ENCODE measurements at regions not wholly inside any gene's neighbourhood (a gene's known extent, or its start where the extent isn't known, plus 50 kb on each side); places are given as distances from the start of the nearest gene placed in this dataset.

DNA sequence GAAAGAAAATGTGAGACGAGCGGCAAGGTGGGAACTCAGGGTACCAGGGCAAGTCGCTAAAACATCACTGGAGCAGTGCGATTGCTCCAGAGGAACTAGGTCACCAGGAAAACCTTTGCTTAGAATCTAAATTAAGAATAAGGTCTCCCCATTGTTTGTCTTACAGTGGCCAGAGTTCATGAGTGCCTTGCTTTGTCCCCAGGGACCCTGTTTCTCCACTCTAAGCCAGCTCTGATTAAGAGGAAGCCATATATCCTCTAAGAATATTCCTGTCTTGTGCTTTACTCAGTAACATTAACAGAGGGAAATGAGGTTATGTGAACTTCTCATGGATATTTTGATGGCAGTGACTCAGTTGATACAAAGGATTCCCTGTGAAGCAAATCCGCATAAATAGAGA is 305.8 kb downstream of the CD83 start (continued):
- TF ChIP-seq, protein P1, sequence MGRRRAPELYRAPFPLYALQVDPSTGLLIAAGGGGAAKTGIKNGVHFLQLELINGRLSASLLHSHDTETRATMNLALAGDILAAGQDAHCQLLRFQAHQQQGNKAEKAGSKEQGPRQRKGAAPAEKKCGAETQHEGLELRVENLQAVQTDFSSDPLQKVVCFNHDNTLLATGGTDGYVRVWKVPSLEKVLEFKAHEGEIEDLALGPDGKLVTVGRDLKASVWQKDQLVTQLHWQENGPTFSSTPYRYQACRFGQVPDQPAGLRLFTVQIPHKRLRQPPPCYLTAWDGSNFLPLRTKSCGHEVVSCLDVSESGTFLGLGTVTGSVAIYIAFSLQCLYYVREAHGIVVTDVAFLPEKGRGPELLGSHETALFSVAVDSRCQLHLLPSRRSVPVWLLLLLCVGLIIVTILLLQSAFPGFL (CRISPR knock-in tag; IDR thresholded peaks at IDR 0.05), result no peak
- no peak for TF ChIP-seq PHB2 (IDR thresholded peaks at IDR 0.05; ENCODE audit: partially characterized antibody)
- no peak for TF ChIP-seq TCF7 (IDR thresholded peaks at IDR 0.05; ENCODE audit: low read depth)
- TF ChIP-seq MIXL1 (CRISPR knock-in tag; IDR thresholded peaks at IDR 0.05), result no peak
- no peak for TF ChIP-seq ZNF816 (CRISPR knock-in tag; IDR thresholded peaks at IDR 0.05; ENCODE audit: borderline replicate concordance)
- no peak for TF ChIP-seq YEATS2 (CRISPR knock-in tag; IDR thresholded peaks at IDR 0.05; ENCODE audit: borderline replicate concordance)
- TF ChIP-seq SALL1 (CRISPR knock-in tag; IDR thresholded peaks at IDR 0.05), result no peak
- TF ChIP-seq, protein P2, sequence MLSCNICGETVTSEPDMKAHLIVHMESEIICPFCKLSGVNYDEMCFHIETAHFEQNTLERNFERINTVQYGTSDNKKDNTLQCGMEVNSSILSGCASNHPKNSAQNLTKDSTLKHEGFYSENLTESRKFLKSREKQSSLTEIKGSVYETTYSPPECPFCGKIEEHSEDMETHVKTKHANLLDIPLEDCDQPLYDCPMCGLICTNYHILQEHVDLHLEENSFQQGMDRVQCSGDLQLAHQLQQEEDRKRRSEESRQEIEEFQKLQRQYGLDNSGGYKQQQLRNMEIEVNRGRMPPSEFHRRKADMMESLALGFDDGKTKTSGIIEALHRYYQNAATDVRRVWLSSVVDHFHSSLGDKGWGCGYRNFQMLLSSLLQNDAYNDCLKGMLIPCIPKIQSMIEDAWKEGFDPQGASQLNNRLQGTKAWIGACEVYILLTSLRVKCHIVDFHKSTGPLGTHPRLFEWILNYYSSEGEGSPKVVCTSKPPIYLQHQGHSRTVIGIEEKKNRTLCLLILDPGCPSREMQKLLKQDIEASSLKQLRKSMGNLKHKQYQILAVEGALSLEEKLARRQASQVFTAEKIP (CRISPR knock-in tag; IDR thresholded peaks at IDR 0.05; ENCODE audit: borderline replicate concordance), result no peak

DNA sequence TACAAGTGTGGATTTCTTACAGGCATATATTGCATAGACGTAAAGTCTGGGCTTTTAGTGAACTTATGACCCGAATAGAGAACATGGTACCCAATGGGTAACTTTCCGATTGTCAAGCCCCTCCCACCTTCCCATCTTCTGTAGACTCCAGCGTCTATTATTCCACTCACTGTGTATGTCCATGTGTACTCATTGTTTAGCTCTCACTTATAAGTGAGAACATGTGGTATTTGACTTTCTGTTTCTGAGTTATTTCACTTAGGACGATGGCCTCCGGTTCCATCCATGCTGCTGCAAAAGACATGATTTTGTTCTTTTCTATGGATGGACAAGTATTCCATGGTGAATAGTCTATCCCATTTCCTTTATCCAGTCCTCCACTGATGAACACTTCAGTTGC is 306.4 kb downstream of the CD83 start:
- Histone ChIP-seq H3K4me1 (ENCODE audit: insufficient read depth, low read length) (no peaks in the 10 kb centered on the region), H3K27me3 (ENCODE audit: control insufficient read depth in 1 of 2, insufficient read depth in 2 of 2, low read length in 2 of 2) (no peaks in the 10 kb centered on the region), H2AFZ (ENCODE audit: low read length) (no peak overlapping the region), H3K9ac (ENCODE audit: insufficient read depth, low read depth, low read length) (no peak overlapping the region), H4K20me1 (ENCODE audit: insufficient read depth, low read length) (no peaks in the 10 kb centered on the region), H3K4me3 (replicated peaks in 1 of 3; ENCODE audit: insufficient read depth in 1 of 3, low read depth in 2 of 3, low read length in 3 of 3) (no peak overlapping the region), H3K27ac (ENCODE audit: extremely low read length, insufficient read depth, low read length) (no peak overlapping the region), H3K4me2 (ENCODE audit: low read depth, low read length) (no peak overlapping the region), H3K9me3 (ENCODE audit: low read length) (no peaks in the 10 kb centered on the region), H3K79me2 (ENCODE audit: insufficient read depth, low read length) (no peaks in the 10 kb centered on the region), H3K36me3 (replicated peaks in 1 of 2; ENCODE audit: control insufficient read depth in 1 of 2, insufficient read depth in 2 of 2, low read length in 2 of 2) (no peaks in the 10 kb centered on the region)
- POLR2A ChIA-PET, result no interaction called here
- in situ Hi-C loops (cut with HindIII; ENCODE audit: extremely low pct_ligation_motif_present, low pct_unique_long_range_greater_than_20kb), result no loop called here
- ATAC-seq (no peak), DNase-seq (ENCODE audit: low spot score) (no peak), FAIRE-seq (no peak)
- no TSS peak for BruUV-seq (replicated peaks)
- WGBS (ENCODE audit: low lambda C conversion rate), result 56% methylated on average over 6 of the region's 6 CpGs
- CTCF ChIA-PET (ENCODE audit: low intra/inter-chr PET ratio, low total read pairs), result no interaction called here
- intact Hi-C loops (cut with micrococcal nuclease; ENCODE audit: unreplicated experiment), result no loop called here
- no peak for TF ChIP-seq EEA1 (CRISPR knock-in tag; IDR thresholded peaks at IDR 0.05; ENCODE audit: borderline replicate concordance)
- no peak for TF ChIP-seq SOX6 (IDR thresholded peaks at IDR 0.05)
- TF ChIP-seq SOX6 (CRISPR knock-in tag; IDR thresholded peaks at IDR 0.05), result no peak
- no peak for TF ChIP-seq POLR2A (IDR thresholded peaks at IDR 0.05; ENCODE audit: insufficient read depth in 1 of 2, low read depth in 2 of 2, low read length in 2 of 2)
- no peak for TF ChIP-seq CENPX (CRISPR knock-in tag; IDR thresholded peaks at IDR 0.05)
- TF ChIP-seq ZFY (CRISPR knock-in tag; IDR thresholded peaks at IDR 0.05), result no peak
- TF ChIP-seq, protein P3, sequence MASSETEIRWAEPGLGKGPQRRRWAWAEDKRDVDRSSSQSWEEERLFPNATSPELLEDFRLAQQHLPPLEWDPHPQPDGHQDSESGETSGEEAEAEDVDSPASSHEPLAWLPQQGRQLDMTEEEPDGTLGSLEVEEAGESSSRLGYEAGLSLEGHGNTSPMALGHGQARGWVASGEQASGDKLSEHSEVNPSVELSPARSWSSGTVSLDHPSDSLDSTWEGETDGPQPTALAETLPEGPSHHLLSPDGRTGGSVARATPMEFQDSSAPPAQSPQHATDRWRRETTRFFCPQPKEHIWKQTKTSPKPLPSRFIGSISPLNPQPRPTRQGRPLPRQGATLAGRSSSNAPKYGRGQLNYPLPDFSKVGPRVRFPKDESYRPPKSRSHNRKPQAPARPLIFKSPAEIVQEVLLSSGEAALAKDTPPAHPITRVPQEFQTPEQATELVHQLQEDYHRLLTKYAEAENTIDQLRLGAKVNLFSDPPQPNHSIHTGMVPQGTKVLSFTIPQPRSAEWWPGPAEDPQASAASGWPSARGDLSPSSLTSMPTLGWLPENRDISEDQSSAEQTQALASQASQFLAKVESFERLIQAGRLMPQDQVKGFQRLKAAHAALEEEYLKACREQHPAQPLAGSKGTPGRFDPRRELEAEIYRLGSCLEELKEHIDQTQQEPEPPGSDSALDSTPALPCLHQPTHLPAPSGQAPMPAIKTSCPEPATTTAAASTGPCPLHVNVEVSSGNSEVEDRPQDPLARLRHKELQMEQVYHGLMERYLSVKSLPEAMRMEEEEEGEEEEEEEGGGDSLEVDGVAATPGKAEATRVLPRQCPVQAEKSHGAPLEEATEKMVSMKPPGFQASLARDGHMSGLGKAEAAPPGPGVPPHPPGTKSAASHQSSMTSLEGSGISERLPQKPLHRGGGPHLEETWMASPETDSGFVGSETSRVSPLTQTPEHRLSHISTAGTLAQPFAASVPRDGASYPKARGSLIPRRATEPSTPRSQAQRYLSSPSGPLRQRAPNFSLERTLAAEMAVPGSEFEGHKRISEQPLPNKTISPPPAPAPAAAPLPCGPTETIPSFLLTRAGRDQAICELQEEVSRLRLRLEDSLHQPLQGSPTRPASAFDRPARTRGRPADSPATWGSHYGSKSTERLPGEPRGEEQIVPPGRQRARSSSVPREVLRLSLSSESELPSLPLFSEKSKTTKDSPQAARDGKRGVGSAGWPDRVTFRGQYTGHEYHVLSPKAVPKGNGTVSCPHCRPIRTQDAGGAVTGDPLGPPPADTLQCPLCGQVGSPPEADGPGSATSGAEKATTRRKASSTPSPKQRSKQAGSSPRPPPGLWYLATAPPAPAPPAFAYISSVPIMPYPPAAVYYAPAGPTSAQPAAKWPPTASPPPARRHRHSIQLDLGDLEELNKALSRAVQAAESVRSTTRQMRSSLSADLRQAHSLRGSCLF (CRISPR knock-in tag; IDR thresholded peaks at IDR 0.05; ENCODE audit: borderline replicate concordance), result no peak
- TF ChIP-seq, protein P4, sequence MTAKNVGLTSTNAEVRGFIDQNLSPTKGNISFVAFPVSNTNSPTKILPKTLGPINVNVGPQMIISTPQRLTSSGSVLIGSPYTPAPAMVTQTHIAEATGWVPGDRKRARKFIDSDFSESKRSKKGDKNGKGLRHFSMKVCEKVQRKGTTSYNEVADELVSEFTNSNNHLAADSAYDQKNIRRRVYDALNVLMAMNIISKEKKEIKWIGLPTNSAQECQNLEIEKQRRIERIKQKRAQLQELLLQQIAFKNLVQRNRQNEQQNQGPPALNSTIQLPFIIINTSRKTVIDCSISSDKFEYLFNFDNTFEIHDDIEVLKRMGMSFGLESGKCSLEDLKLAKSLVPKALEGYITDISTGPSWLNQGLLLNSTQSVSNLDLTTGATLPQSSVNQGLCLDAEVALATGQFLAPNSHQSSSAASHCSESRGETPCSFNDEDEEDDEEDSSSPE (CRISPR knock-in tag; IDR thresholded peaks at IDR 0.05), result no peak
- no peak for TF ChIP-seq SMYD3 (CRISPR knock-in tag; IDR thresholded peaks at IDR 0.05)

Data from HepG2 (cell line).